B cell (primary cell): ENCODE measurements at regions not wholly inside any gene's neighbourhood (a gene's known extent, or its start where the extent isn't known, plus 50 kb on each side); places are given as distances from the start of the nearest gene placed in this dataset.

Source experiments
- ATAC-seq: fragments of 200-7000 bp; cut with Tn5 transposase; one replicate; pipeline ENCODE4 v1.10.0; 2021; ENCODE audit warnings: low read depth, mild to moderate bottlenecking, moderate number of reproducible peaks, moderate library complexity
- CTCF ChIA-PET: fragments of 350-600 bp; sonication (Branson Sonifier 250); formaldehyde crosslinking; loops from one replicate; lab custom pipeline; 2021; ENCODE audit warnings: antibody characterized with exemption, inconsistent platforms; lab: Charles Lee
- POLR2A ChIA-PET: fragments of 350-600 bp; sonication (Branson Sonifier 250); formaldehyde crosslinking; loops from one replicate; lab custom pipeline; 2021; ENCODE audit warnings: antibody characterized with exemption; lab: Charles Lee
- DNase-seq: peaks from one replicate; pipeline ENCODE4 v3.0.0; 2013
- H2AFZ ChIP-seq: 2 replicates; pipeline ENCODE4 v1.6.1; 2012; ENCODE audit warnings: mild to moderate bottlenecking, low read depth, low read length; ENCODE audit not compliant: insufficient read depth, poor library complexity, severe bottlenecking
- H3K27ac ChIP-seq, 2 donors: 1 replicate in 1 of 2; 2 replicates in 1 of 2; pipeline ENCODE4 v1.5.1; 2012 to 2013; ENCODE audit warnings: low read length in 2 of 2, mild to moderate bottlenecking in 2 of 2, moderate library complexity in 1 of 2
- H3K27me3 ChIP-seq, 4 experiments: fragments of 200-600 bp in 1 of 4; sonication (generic) in 1 of 4; replicated peaks in 1 of 4; 1 replicate in 2 of 4; 2 replicates in 2 of 4; pipeline versions ENCODE4 v1.6.1 to v1.7.0; 2013 to 2016; ENCODE audit warnings: low read length in 3 of 4, mild to moderate bottlenecking in 2 of 4, mixed read lengths in 1 of 4, moderate library complexity in 1 of 4; ENCODE audit not compliant: insufficient read depth in 4 of 4, control insufficient read depth in 3 of 4; ENCODE audit errors: control extremely low read depth in 1 of 4
- H3K36me3 ChIP-seq, 2 experiments: replicated peaks in 1 of 2; 1 replicate in 1 of 2; 2 replicates in 1 of 2; pipeline versions ENCODE4 v1.6.1 to v1.7.1; 2013; ENCODE audit warnings: low read length in 1 of 2; ENCODE audit not compliant: insufficient read depth in 2 of 2, control insufficient read depth in 1 of 2; ENCODE audit errors: control extremely low read depth in 1 of 2, extremely low read depth in 1 of 2
- H3K4me1 ChIP-seq, 2 donors: fragments of 200-600 bp in 1 of 2; sonication (generic) in 1 of 2; 1 replicate in 1 of 2; 2 replicates in 1 of 2; pipeline versions ENCODE4 v1.5.1 to v1.6.1; 2013 to 2017; ENCODE audit warnings: low read length in 2 of 2; ENCODE audit not compliant: control insufficient read depth in 2 of 2, insufficient read depth in 2 of 2
- H3K4me2 ChIP-seq: replicated peaks from 2 replicates; pipeline ENCODE3; 2012; ENCODE audit warnings: mild to moderate bottlenecking, low read depth, low read length; ENCODE audit not compliant: poor library complexity, severe bottlenecking
- H3K4me3 ChIP-seq, 5 experiments: fragments of 200-600 bp in 1 of 5; sonication (generic) in 1 of 5; 1 replicate in 3 of 5; 2 replicates in 2 of 5; pipeline versions ENCODE4 v1.5.1 to v1.7.0; 2011 to 2016; ENCODE audit warnings: low read length in 4 of 5, mild to moderate bottlenecking in 4 of 5, low read depth in 2 of 5, control low read depth in 1 of 5, moderate library complexity in 1 of 5; ENCODE audit not compliant: insufficient read depth in 1 of 5; ENCODE audit errors: control extremely low read depth in 1 of 5, extremely low read depth in 1 of 5
- H3K79me2 ChIP-seq: fragments of 200-600 bp; sonication (generic); one replicate; pipeline ENCODE4 v1.6.0; 2016; ENCODE audit warnings: low read length; ENCODE audit not compliant: control insufficient read depth, insufficient read depth
- H3K9ac ChIP-seq: fragments of 200-600 bp; sonication (generic); 2 replicates; pipeline ENCODE4 v1.6.1; 2017; ENCODE audit warnings: mild to moderate bottlenecking, low read length, moderate library complexity
- H3K9me3 ChIP-seq, 3 donors: one replicate each; pipeline versions ENCODE4 v1.6.1 to v1.7.1; 2013; ENCODE audit warnings: low read length in 2 of 3; ENCODE audit not compliant: control insufficient read depth in 2 of 3, insufficient read depth in 1 of 3; ENCODE audit errors: control extremely low read depth in 1 of 3
- H4K20me1 ChIP-seq: 2 replicates; pipeline ENCODE4 v1.6.0; 2012; ENCODE audit warnings: mild to moderate bottlenecking, low read length; ENCODE audit not compliant: insufficient read depth, control insufficient read depth, poor library complexity, severe bottlenecking
- H3K27ac Mint-ChIP-seq: one replicate; pipeline ENCODE4 v1.8.0; 2021; ENCODE audit warnings: mixed read lengths
- H3K27me3 Mint-ChIP-seq: one replicate; pipeline ENCODE4 v1.8.0; 2021; ENCODE audit warnings: mixed read lengths
- H3K4me1 Mint-ChIP-seq: one replicate; pipeline ENCODE4 v1.8.0; 2021; ENCODE audit warnings: mixed read lengths
- H3K4me3 Mint-ChIP-seq: one replicate; pipeline ENCODE4 v1.8.0; 2021; ENCODE audit warnings: mixed read lengths
- H3K9me3 Mint-ChIP-seq: one replicate; pipeline ENCODE4 v1.8.0; 2022; ENCODE audit warnings: mixed read lengths; ENCODE audit not compliant: insufficient read depth
- EZH2 ChIP-seq: IDR thresholded peaks from 2 replicates; pipeline ENCODE4 v1.6.1; 2012; ENCODE audit warnings: borderline replicate concordance, low read depth, mild to moderate bottlenecking, moderate library complexity, low read length; ENCODE audit not compliant: insufficient read depth, poor library complexity, severe bottlenecking
- WGBS: methylation state at CpG from one replicate; pipeline ENCODE4 v1.1.5; 2013; ENCODE audit warnings: missing lambda C conversion rate; ENCODE audit not compliant: insufficient coverage; 5-methylcytosine and 5-hydroxymethylcytosine counted together
- intact Hi-C: fragments of 100-400 bp; cut with micrococcal nuclease; formaldehyde crosslinking; loops from one replicate; pipeline ENCODE4 v1.10.0; 2022
- TF ChIP-seq, protein P1 (sequence below): fragments of 200-600 bp; IDR thresholded peaks from one replicate; pipeline ENCODE4 v1.8.0; 2022; ENCODE audit warnings: antibody characterized with exemption, mild to moderate bottlenecking

GRCh38 chr18:47604021-47604420 lies 326.4 kb downstream of the SMAD2 start:
- Mint-ChIP-seq H3K27me3 (peaks cover 4% of the 10 kb centered on the region), H3K27ac (no peak overlapping the region), H3K4me1 (no peaks in the 10 kb centered on the region), H3K9me3 (peaks cover 3% of the 10 kb centered on the region), H3K4me3 (no peak overlapping the region)
- ChIA-PET POLR2A (no interaction called here), CTCF (interaction anchor here (0.9 to 1.3 kb wide), 2 partner anchors 16 to 145 kb away, joined by 3 read pairs; no protein-coding TSS in a partner anchor)
- WGBS = 95% methylated on average over 3 of the region's 5 CpGs
- Histone ChIP-seq H3K4me3 (no peak overlapping the region), H2AFZ (no peak overlapping the region), H3K9me3 (no peaks in the 10 kb centered on the region), H3K4me1 (no peaks in the 10 kb centered on the region), H3K9ac (no peak overlapping the region), H3K27me3 (no peaks in the 10 kb centered on the region), H3K27ac (no peak overlapping the region), H3K4me2 (no peak overlapping the region), H4K20me1 (no peaks in the 10 kb centered on the region), H3K36me3 (no peaks in the 10 kb centered on the region), H3K79me2 (no peaks in the 10 kb centered on the region)
- ATAC-seq = no peak
- no peak for TF ChIP-seq EZH2
- TF ChIP-seq, protein P1, sequence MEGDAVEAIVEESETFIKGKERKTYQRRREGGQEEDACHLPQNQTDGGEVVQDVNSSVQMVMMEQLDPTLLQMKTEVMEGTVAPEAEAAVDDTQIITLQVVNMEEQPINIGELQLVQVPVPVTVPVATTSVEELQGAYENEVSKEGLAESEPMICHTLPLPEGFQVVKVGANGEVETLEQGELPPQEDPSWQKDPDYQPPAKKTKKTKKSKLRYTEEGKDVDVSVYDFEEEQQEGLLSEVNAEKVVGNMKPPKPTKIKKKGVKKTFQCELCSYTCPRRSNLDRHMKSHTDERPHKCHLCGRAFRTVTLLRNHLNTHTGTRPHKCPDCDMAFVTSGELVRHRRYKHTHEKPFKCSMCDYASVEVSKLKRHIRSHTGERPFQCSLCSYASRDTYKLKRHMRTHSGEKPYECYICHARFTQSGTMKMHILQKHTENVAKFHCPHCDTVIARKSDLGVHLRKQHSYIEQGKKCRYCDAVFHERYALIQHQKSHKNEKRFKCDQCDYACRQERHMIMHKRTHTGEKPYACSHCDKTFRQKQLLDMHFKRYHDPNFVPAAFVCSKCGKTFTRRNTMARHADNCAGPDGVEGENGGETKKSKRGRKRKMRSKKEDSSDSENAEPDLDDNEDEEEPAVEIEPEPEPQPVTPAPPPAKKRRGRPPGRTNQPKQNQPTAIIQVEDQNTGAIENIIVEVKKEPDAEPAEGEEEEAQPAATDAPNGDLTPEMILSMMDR = no peak
- DNase-seq = no peak
- intact Hi-C loops = no loop called here

- no peak for TF ChIP-seq EZH2
- TF ChIP-seq, protein P1 = no peak
- ATAC-seq (no peak), DNase-seq (no peak)
- Histone ChIP-seq H3K79me2 (no peaks in the 10 kb centered on the region), H3K9ac (no peak overlapping the region), H3K4me3 (no peak overlapping the region), H3K36me3 (no peaks in the 10 kb centered on the region), H4K20me1 (no peaks in the 10 kb centered on the region), H3K27me3 (no peaks in the 10 kb centered on the region), H3K4me1 (no peaks in the 10 kb centered on the region), H3K27ac (no peak overlapping the region), H3K4me2 (no peak overlapping the region), H3K9me3 (no peaks in the 10 kb centered on the region), H2AFZ (no peak overlapping the region)
- Mint-ChIP-seq H3K9me3 (peaks cover 3% of the 10 kb centered on the region), H3K27ac (no peak overlapping the region), H3K4me1 (no peaks in the 10 kb centered on the region), H3K27me3 (peaks cover 4% of the 10 kb centered on the region), H3K4me3 (no peak overlapping the region)
- ChIA-PET POLR2A (no interaction called here), CTCF (interaction anchor here (1.3 kb wide), 1 partner anchor 146 kb away, joined by 3 read pairs; no protein-coding TSS in a partner anchor)
- intact Hi-C loops = no loop called here
- WGBS = no CpG with 5 or more reads among the region's 1 CpG
These were observed 327.3 kb downstream of the SMAD2 start for GRCh38 chr18:47603158-47603557.
